ENCODE measurements at regions not wholly inside any gene's neighbourhood (a gene's known extent, or its start where the extent isn't known, plus 50 kb on each side); places are given as distances from the start of the nearest gene placed in this dataset.

- no peak for TF ChIP-seq CTCF (IDR thresholded peaks at IDR 0.05; ENCODE audit: low read depth, low read length)
- no peak for TF ChIP-seq POLR2A (IDR thresholded peaks at IDR 0.05; ENCODE audit: extremely low read depth, insufficient read length)
- no peak for TF ChIP-seq MAX (IDR thresholded peaks at IDR 0.05; ENCODE audit: low read depth, low read length)
- TF ChIP-seq MYC (IDR thresholded peaks at IDR 0.05; ENCODE audit: low read depth, low read length), result no peak
Observed at GRCh38 chr3:117873249-117873600, 1161.4 kb downstream of the IGSF11 start.
